SW480 (cell line): ENCODE measurements at regions not wholly inside any gene's neighbourhood (a gene's known extent, or its start where the extent isn't known, plus 50 kb on each side); places are given as distances from the start of the nearest gene placed in this dataset.

Experiments
- DNase-seq: peaks from one replicate; pipeline ENCODE4 v3.0.0-alpha.2; 2016; ENCODE audit warnings: low spot score

DNA sequence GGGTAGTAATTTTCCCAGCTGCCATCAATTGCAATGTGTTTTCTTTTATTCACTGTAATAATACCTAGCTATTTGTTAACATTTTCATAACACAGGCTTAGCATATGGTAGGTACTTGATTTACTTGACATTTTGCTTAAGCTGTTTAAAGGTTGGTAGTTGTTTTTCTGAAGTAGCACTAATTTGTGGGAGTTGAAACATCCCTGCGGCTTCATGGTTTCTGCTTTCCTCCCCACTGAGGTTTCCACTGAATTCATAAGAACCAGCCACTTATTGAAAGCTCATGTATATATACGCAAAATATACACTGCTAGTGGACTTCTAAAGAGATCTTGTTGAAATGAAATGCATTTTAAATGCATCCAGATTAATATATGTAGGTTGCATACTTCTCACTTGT lies 559.9 kb downstream of the TLE4 start:
- DNase-seq = no peak

DNA sequence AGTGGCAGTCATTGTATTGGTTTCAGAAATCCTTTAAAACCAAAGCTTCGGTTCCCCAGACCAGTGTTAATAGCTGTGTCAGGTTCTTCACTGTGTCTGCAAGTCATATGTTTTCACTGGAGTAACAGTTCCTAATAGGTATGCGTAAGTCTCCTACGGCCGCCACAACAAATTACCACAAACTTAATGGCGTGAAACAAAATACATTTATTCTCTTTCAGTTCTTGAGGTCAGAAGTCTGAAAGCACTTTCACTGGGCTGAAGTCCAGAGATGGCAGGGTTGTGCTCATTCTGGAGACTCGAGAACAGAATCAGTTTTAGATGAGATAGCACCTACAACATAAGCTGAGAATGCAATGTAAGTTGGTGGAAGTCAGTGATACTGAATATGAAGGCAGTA lies 556.2 kb downstream of the TLE4 start:
- DNase-seq = no peak

DNA sequence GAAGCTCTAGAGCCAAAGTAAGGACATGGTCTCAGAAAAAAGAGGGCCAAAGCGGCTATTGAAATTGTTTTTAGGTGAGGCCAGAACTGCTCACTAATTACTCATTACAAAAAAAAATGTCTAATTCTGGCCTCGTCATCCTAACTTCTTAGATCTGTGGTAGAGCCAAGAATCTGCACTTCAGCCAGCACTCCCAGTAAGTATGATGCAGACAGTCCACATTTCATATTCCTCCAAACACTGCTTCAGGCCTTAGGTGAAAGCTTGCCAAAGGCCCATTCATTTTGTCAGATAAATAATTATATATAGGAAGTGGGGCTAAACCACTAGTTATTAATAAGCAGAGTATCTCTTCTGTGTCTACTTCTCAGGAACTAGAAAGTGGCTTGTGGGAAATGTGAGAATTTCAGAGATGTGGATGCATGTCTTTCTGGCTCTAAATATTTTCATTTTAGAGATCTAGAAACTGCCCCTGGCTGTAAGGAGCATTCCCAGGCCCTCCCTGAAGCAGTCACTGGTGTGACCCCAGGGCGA lies 554.0 kb downstream of the TLE4 start:
- DNase-seq = no peak

DNA sequence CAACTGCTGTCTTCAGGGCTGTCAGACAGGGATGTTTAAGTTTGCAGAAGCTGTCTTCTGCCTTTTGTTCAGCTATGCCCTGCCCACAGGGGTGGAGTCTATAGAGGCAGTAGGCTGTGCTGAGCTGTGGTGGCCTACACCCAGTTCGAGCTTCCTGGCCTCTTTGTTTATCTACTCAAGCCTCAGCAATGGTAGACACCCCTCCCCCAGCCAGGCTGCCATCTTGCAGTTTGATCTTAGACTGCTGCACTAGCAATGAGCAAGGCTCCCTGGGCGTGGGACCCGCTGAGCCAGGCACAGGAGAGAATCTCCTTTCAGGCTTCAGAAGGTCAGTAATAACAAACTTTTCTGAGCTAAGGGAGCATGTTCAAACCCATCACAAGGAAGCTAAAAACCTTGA lies 545.3 kb downstream of the TLE4 start:
- DNase-seq = no peak

DNA sequence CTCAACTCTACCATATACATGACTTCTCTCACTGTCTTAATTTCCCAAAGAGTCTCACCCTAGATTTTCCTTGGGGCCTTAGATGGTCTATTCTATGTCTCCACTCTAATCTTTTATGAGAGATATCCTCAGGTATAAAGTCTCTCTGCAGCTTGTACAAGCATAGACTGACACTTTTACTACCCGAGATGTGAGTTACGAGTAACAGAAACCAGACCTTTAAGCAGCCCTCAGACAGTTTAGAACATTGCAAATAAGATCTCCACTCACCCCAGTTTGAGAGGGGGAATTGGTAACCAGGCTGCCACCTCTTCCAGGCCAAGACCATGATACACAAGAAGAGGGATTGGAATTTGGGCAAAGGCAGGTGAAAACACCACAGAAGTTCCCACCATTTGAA lies 542.5 kb downstream of the TLE4 start:
- DNase-seq = no peak

DNA sequence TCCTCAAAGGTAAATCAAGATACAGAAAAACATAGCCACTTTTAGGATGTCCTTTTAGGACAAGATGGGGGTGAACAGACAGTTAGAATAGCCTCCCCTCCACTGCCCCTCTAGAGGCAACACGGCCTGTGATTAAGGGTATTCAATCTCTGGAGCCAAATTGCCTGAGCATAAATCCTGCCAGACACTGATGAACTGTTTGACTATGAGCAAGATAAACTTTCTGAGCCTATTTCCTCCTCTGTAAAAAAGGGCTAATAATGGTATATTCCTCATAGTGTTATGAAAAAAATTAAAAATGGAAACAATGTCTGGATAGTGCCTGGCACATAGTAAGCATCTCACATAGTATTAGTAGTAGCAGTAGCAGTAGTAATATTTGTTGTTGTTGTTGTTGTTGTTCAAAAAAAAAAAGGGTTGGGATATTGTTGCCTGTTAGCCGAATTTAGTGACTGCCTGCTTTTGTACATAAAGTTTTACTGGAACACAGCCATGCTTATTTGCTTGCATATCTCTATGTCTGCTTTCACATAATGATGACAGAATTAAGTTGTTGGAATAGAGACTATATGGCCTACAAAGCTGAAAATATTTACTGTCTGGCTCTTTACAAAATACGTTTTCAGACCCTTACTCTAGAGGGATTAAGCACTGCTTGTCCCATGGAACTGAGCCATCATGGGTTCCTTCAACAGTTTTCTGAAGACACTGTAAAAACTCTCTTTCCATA lies 536.3 kb downstream of the TLE4 start:
- no peak for DNase-seq

- DNase-seq = no peak
These were observed 525.7 kb downstream of the TLE4 start for GRCh38 chr9:80097476-80097875.

- no peak for DNase-seq
These were observed 522.5 kb downstream of the TLE4 start for GRCh38 chr9:80094176-80094771.

GRCh38 chr9:80093695-80094094 lies 521.9 kb downstream of the TLE4 start:
- no peak for DNase-seq

DNA sequence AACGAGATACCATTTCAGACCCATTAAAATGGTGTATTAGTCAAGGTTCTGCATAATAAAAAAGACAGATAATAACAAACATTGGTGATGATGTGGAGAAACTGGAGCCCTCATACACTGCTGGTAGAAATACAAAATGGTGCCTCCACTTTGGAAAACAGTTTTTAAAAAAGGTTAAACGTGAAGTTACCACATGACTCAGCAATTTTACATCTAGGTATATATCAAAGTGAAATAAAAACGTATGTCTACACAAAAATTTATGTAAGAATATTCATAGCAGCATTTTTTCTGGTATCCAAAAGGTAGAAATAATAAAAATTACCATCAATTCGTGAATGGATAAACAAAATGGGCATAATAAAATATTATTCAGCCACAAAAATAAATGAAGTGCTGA lies 519.8 kb downstream of the TLE4 start:
- DNase-seq = no peak

DNA sequence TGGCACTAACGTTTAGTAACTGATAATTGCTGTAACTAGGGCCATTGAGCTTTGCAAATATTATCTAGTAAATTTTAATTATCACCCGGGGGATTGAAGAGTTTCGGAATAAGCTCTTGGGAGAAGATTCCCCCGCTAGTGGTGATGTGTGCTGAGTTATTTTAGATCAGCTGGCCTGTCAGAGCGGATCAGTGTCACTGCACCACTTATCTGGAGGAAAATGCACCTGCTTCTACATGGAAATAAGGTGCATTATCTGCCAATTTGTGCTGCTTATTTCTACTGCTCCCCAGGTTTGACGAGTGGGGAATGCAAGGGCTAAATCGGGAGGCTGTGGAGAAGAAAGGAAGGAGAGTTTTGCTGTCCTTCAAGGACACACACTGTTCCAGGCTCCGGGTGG lies 518.6 kb downstream of the TLE4 start:
- no peak for DNase-seq

GRCh38 chr9:80086822-80087345 lies 515.1 kb downstream of the TLE4 start:
- no peak for DNase-seq

DNA sequence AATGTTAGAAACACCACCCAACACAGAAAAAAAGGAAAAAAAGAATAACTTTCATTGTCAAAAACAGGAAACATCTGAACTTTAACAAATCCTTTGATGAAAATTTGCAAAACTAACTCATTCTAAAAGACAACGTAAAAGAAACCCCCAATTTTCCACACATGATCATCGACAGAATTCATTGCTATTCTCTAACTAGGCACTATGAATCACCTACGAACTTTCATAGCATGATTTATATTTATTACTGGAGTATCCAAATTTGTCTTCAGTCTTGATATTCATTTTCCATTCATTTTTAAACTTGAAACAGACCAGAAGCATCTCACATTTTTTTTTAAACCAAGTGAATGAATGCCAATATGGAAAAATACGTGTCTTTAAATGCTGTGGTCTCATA lies 514.6 kb downstream of the TLE4 start:
- no peak for DNase-seq

GRCh38 chr9:80085668-80086067 lies 513.9 kb downstream of the TLE4 start:
- DNase-seq = no peak

DNA sequence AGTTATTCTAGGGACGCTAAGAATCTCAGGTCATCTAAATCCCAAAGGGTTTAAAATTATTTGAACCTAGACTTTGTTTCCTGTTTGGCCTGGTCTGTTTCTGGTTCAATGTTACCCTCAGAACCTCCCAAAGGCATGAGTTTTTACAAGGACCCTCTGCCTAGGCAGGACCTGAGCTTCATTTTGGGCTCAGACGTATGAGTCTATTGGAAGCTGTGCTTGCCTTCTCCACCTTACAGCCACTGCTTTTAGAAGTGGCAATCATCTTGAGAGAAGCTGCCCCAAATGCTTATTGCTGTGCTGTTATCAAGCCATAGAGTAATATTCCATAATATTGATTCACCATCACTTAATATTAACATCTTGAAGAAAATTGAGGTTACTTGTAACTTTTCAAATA lies 510.4 kb downstream of the TLE4 start:
- DNase-seq = no peak

DNA sequence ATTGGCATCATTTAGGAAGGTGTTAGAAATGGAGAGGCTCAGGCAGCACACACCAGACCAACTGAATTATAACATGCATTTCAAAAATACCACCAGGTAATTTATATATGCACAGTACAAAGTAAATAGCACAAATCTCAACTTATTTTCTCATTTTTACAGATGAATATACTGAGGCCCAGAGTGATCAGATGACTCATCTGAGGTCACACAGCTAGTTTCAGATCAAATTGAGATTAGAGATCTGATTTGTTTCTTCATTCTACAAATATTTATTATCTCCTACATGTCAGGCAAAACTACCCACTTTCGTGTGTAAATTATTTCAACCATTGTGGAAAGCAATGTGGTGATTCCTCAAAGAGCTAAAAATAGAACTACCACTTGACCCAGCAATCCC lies 507.1 kb downstream of the TLE4 start:
- DNase-seq = no peak

DNA sequence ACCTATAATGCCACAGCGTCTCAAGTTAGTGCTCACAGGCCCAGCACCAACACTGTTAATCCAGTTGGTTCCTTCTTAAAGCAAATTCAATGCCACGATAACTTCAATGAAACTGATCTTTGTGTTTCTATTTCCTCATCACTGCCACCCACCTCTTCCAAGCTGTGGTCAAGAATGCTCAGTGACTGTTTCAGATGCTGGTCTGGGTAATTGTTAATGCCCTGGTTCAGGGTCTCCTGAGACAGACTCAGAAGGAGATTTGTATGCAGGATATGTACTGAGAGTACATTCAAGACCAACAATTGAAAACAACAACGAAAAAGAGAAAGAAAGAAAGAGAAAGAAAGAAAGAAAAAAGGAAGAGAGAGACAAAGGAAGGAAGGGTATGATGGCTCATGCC lies 505.3 kb downstream of the TLE4 start:
- DNase-seq = no peak

GRCh38 chr9:80076162-80076561 lies 504.4 kb downstream of the TLE4 start:
- no peak for DNase-seq

- DNase-seq = no peak
These were observed 502.7 kb downstream of the TLE4 start for GRCh38 chr9:80074439-80074838.

DNA sequence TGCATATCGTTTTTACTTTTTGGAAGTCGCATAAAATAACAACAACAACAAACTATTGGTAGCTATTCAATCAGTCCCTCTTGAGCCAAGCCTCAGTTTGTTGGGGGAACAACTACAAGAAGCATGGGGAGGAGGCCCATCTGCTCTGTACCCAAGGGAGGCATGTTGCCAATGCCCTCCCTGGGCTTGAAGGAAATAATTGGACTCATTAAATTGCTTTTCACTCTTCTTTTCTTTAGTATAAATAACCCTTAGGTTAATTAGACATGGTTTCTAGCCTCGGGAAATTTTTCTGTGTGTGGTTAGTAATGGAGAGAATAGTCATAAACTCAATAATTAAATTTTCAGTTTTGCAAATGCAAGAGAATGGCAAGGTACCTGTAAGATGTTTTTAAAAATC lies 500.7 kb downstream of the TLE4 start:
- no peak for DNase-seq

DNA sequence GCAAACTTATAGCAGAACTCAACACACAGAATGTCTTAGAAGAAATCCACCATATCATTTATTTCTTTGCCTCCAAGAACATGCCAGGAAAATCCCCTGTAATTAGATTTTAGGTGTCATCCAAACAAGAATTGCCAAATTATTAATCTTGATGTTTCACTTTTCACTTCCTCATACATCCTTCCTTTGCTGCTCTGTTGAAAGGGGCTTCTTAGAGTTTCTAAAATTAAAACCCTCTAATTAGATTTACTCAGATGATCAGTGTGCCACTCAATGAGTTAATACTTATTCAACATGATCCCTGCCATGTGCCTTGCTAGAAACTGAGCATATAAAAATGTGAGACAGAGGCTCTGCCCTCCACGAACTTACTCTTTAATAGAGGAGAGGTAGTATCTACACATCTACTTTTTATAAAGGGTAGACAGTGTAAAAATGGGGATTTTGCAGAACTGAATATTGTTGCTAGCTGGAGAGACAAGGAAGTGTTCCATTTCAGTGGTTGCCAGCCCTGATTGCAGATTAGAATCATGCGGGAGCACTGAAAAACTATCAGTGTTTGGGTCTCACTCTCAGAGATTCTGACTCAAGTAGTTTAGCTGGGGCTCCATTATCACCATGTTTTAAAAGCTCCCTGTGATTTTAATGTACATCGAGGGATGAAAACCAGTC lies 498.4 kb downstream of the TLE4 start:
- DNase-seq = no peak

DNA sequence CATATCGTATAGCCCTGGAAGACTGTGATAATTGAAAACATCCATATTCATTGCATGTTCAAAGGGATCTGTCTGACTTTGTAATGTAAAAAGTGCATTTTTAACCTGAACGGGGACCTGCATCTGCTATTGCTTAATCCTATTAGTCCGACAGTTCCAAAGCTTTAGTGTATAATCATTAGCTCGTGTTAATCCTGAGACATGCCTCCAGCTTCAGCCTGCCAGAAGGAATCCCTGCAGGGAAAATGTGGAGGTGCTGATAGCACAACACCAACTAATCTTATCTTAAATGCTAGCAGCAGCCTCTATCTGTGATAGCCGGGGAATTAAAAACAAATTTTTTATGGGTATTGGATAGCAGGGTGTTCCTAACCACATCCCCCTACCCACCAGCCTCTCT lies 495.2 kb downstream of the TLE4 start:
- DNase-seq = no peak

DNA sequence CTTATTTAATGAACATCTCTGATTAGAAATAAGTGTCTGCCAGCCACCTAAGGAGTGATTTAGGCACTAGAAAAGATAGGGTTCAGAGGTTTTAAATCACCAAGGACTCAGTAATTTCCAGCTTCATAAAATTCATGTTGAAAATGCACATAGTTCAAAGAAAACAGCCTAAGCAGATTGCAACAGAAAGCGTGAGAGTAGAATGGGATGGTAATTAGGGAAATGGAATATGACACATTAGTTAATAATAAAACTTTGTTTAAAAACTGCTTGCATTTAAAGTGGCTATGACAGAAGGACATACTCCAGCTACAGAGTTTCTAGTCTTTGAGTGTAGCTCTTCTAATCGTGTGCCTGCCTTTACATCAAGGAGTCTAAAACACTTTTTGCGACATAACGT lies 490.8 kb downstream of the TLE4 start:
- DNase-seq = no peak
